Suprapubic skin (tissue), 4 donors: ENCODE measurements at regions not wholly inside any gene's neighbourhood (a gene's known extent, or its start where the extent isn't known, plus 50 kb on each side); places are given as distances from the start of the nearest gene placed in this dataset.

ENCODE experiments used
- DNase-seq, 2 donors: peaks; one replicate each; pipeline ENCODE4 v3.0.0-alpha.2; 2019; ENCODE audit warnings: low spot score in 2 of 2
- H3K27ac ChIP-seq: fragments of 200-600 bp; sonication (generic); one replicate; pipeline ENCODE4 v1.5.1; 2019
- H3K27me3 ChIP-seq: fragments of 200-600 bp; sonication (generic); one replicate; pipeline ENCODE4 v1.5.1; 2019
- H3K36me3 ChIP-seq: fragments of 200-600 bp; sonication (generic); one replicate; pipeline ENCODE4 v1.5.1; 2019
- H3K4me1 ChIP-seq: fragments of 200-600 bp; sonication (generic); one replicate; pipeline ENCODE4 v1.5.1; 2019
- H3K4me3 ChIP-seq: fragments of 200-600 bp; sonication (generic); one replicate; pipeline ENCODE4 v1.5.1; 2019; ENCODE audit warnings: mild to moderate bottlenecking
- H3K9me3 ChIP-seq: fragments of 200-600 bp; sonication (generic); one replicate; pipeline ENCODE4 v1.5.1; 2019
- CTCF ChIP-seq, 2 donors: fragments of 200-600 bp in 1 of 2; fragments of 450-650 bp in 1 of 2; sonication (generic) in 1 of 2; IDR thresholded peaks; one replicate each; pipeline ENCODE4 v1.5.1; 2016 to 2019; ENCODE audit warnings: antibody characterized with exemption in 2 of 2, mild to moderate bottlenecking in 1 of 2, moderate library complexity in 1 of 2
- EP300 ChIP-seq: sonication (generic); formaldehyde crosslinking; IDR thresholded peaks from one replicate; pipeline ENCODE4 v1.6.1; 2017; ENCODE audit warnings: antibody characterized with exemption
- POLR2A ChIP-seq, 2 donors: fragments of 450-650 bp; IDR thresholded peaks; one replicate each; pipeline ENCODE4 v1.6.1; 2017; ENCODE audit warnings: antibody characterized with exemption in 2 of 2, mild to moderate bottlenecking in 2 of 2, moderate library complexity in 2 of 2
- POLR2AphosphoS5 ChIP-seq, 3 donors: sonication (generic); formaldehyde crosslinking; IDR thresholded peaks; one replicate each; pipeline ENCODE4 v1.6.1; 2017; ENCODE audit warnings: antibody characterized with exemption in 3 of 3
- WGBS: methylation state at CpG from one replicate; pipeline ENCODE4 v1.1.5; 2018; 5-methylcytosine and 5-hydroxymethylcytosine counted together

GRCh38 chr4:66059136-66059535 lies 388.8 kb upstream of the EPHA5 start:
- TF ChIP-seq POLR2AphosphoS5 (IDR thresholded peaks at IDR 0.05) (no peak), POLR2A (IDR thresholded peaks at IDR 0.05) (no peak), CTCF (IDR thresholded peaks at IDR 0.05) (no peak), EP300 (no peak)
- Histone ChIP-seq H3K27ac (no peak overlapping the region), H3K4me3 (no peak overlapping the region), H3K36me3 (no peaks in the 10 kb centered on the region), H3K9me3 (no peaks in the 10 kb centered on the region), H3K27me3 (no peaks in the 10 kb centered on the region), H3K4me1 (no peaks in the 10 kb centered on the region)
- DNase-seq: no peak
- WGBS: 84% methylated on average over 1 of the region's 1 CpG

GRCh38 chr4:66055999-66056398 lies 385.7 kb upstream of the EPHA5 start:
- Histone ChIP-seq H3K36me3 (no peaks in the 10 kb centered on the region), H3K4me1 (no peaks in the 10 kb centered on the region), H3K27me3 (no peaks in the 10 kb centered on the region), H3K4me3 (no peak overlapping the region), H3K9me3 (no peaks in the 10 kb centered on the region), H3K27ac (no peak overlapping the region)
- TF ChIP-seq POLR2AphosphoS5 (IDR thresholded peaks at IDR 0.05) (no peak), EP300 (no peak), POLR2A (IDR thresholded peaks at IDR 0.05) (no peak), CTCF (IDR thresholded peaks at IDR 0.05) (no peak)
- no peak for DNase-seq

- TF ChIP-seq EP300: no peak
- no peak for TF ChIP-seq CTCF (IDR thresholded peaks at IDR 0.05)
- TF ChIP-seq POLR2AphosphoS5 (IDR thresholded peaks at IDR 0.05): no peak
- TF ChIP-seq POLR2A (IDR thresholded peaks at IDR 0.05): no peak
- no peaks in the 10 kb centered on the region for H3K36me3 ChIP-seq
- H3K27me3 ChIP-seq: no peaks in the 10 kb centered on the region
- no peaks in the 10 kb centered on the region for H3K4me1 ChIP-seq
- no peak for DNase-seq
- WGBS: 53% methylated on average over 2 of the region's 2 CpGs
- no peak overlapping the region for H3K27ac ChIP-seq
- no peak overlapping the region for H3K4me3 ChIP-seq
- no peaks in the 10 kb centered on the region for H3K9me3 ChIP-seq
Measured at GRCh38 chr4:66052426-66052825, 382.1 kb upstream of the EPHA5 start.

- no peaks in the 10 kb centered on the region for H3K9me3 ChIP-seq
- no peak for TF ChIP-seq EP300
- no peak for TF ChIP-seq POLR2AphosphoS5 (IDR thresholded peaks at IDR 0.05)
- no peak for TF ChIP-seq CTCF (IDR thresholded peaks at IDR 0.05)
- no peak for TF ChIP-seq POLR2A (IDR thresholded peaks at IDR 0.05)
- no peak for DNase-seq
- H3K27me3 ChIP-seq: no peaks in the 10 kb centered on the region
- no peaks in the 10 kb centered on the region for H3K4me1 ChIP-seq
- no peak overlapping the region for H3K4me3 ChIP-seq
- 41% methylated on average over 2 of the region's 2 CpGs for WGBS
- H3K27ac ChIP-seq: no peak overlapping the region
- H3K36me3 ChIP-seq: no peaks in the 10 kb centered on the region
Measured at GRCh38 chr4:66048861-66049260, 378.6 kb upstream of the EPHA5 start.

- Histone ChIP-seq H3K4me3 (no peak overlapping the region), H3K27me3 (no peaks in the 10 kb centered on the region), H3K36me3 (no peaks in the 10 kb centered on the region), H3K27ac (no peak overlapping the region), H3K9me3 (no peaks in the 10 kb centered on the region), H3K4me1 (no peaks in the 10 kb centered on the region)
- WGBS: 57% methylated on average over 4 of the region's 4 CpGs
- no peak for DNase-seq
- TF ChIP-seq EP300: no peak
- no peak for TF ChIP-seq POLR2AphosphoS5 (IDR thresholded peaks at IDR 0.05)
- TF ChIP-seq CTCF (IDR thresholded peaks at IDR 0.05): no peak
- TF ChIP-seq POLR2A (IDR thresholded peaks at IDR 0.05): no peak
Measured at GRCh38 chr4:66045913-66046312, 375.6 kb upstream of the EPHA5 start.
